GM19043 (cell line): ENCODE measurements at regions not wholly inside any gene's neighbourhood (a gene's known extent, or its start where the extent isn't known, plus 50 kb on each side); places are given as distances from the start of the nearest gene placed in this dataset.
"Not testable (repeated sequence)": the region's sequence is repeated elsewhere in the genome, so short reads cannot be mapped to it uniquely, and the experiment has no call there.

Source experiments
- ATAC-seq: cut with Tn5 transposase; IDR thresholded peaks from one replicate; pipeline ENCODE4 v1.9.1; 2021; ENCODE audit warnings: low read depth; ENCODE audit not compliant: unreplicated experiment

DNA sequence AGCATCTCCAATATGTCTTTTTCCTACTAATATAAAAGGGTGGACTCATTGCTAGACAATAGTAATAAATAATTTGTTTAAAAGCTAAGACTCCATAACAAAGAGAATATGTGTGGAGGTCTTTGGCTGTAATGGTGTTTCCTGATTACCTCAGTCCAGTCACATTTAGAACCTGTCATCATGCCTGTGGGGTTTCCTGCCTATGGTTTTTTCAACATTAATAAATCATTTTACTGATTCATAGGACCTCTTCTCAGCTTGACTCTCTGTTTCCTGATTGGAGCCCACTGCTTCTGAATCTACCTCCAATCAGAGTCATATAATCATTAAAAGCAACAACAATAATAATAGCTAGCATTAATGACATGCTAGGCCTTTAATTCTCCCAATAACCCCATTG lies 52.4 kb upstream of the GNAI1 start:
- no peak for ATAC-seq

DNA sequence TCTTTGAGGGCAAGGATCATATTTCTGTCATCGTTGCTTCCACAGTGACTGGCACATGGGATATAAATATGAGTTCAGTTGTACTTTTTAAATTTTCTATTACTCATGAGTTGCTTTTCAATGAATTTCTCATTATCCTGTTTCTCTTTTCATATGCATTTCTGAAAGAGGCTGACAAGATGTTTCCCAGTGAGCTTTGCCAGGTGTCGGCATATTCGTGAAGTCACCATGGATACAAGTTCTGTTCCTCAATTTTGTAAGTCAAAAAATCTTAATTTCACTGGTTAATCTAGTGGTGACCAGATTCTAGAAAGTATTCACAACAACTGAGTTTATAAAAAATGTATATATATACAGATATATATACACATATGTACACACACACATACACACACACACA lies 55.7 kb upstream of the GNAI1 start:
- no peak for ATAC-seq

DNA sequence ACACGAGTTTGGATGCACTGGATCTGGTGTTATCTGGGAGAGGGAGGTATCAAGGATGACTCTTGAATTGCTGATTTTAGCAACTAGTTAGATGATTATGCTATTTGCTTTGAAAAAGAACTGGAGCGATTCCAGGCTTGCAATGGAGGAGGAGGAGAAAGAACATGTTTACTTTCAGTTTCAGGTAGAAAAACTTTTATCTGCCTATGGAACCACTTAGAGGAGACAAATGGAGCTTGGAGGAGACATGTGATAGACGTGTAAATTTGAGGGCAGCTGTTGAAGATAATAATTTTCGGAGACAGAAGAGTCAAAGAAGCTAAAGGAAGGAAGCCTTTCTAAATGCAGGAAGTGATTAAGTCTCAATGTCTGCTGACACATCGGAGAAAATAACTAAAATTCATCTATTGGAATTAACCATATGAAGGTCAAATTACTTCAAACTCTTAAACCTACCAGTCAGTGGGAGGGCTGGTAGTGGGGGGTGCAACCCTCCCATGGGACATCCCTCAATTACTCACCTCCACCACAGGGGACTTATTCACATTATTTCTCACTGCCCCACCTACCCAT lies 56.4 kb upstream of the GNAI1 start:
- no peak for ATAC-seq

DNA sequence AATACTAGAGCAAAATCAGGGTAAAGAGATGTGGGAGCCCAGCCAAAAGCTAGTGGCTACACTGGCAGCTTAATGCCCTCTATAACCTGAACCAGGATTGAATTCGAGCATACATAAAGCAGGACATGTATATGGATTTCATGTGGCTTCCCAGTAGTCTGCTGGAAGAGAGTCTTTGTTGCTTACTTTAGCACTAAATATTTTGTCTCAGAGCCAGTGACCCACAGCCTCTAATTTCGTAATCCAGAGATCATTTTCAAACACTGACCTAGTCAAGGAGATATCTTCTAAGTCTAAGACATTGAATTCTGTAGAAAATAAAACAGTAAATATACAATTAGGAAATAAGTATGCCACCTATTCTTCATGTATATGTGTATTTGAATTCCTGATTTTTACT lies 64.2 kb upstream of the GNAI1 start:
- no peak for ATAC-seq

- no peak for ATAC-seq
Measured at GRCh38 chr7:80066639-80067038, 68.0 kb upstream of the GNAI1 start.

DNA sequence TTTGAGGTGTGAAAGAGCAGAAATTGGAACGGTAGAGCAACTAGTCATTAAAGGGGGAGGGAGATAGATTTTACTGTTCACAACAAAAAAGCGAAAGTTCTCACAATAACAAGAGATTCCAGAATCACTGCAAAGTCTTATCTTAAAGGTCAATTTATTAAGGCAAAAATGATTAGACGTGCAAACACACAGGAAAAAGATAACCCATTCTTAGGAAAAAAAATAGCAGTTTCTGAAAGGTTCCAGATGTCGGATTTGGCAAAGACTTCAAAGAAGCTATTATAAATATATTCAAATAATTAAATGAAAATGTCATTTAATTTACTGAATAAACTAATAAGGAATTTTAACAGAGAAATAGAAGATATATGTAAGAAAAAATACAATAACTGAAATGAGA lies 70.8 kb upstream of the GNAI1 start:
- no peak for ATAC-seq

GRCh38 chr7:80060218-80060806 lies 74.3 kb upstream of the GNAI1 start:
- ATAC-seq: no peak

- ATAC-seq: no peak
Measured at GRCh38 chr7:80057488-80057887, 77.1 kb upstream of the GNAI1 start.

- no peak for ATAC-seq
Measured at GRCh38 chr7:80054356-80054755, 80.3 kb upstream of the GNAI1 start.

GRCh38 chr7:80053124-80053523 lies 81.5 kb upstream of the GNAI1 start:
- no peak for ATAC-seq

- ATAC-seq: no peak
Measured at GRCh38 chr7:80047856-80048459, 86.7 kb upstream of the GNAI1 start.

- ATAC-seq: no peak
Measured at GRCh38 chr7:80047032-80047431, 87.6 kb upstream of the GNAI1 start.

- ATAC-seq: no peak
Measured at GRCh38 chr7:80044796-80045195, 89.8 kb upstream of the GNAI1 start.

GRCh38 chr7:80040752-80041151 lies 93.9 kb upstream of the GNAI1 start:
- ATAC-seq: no peak

DNA sequence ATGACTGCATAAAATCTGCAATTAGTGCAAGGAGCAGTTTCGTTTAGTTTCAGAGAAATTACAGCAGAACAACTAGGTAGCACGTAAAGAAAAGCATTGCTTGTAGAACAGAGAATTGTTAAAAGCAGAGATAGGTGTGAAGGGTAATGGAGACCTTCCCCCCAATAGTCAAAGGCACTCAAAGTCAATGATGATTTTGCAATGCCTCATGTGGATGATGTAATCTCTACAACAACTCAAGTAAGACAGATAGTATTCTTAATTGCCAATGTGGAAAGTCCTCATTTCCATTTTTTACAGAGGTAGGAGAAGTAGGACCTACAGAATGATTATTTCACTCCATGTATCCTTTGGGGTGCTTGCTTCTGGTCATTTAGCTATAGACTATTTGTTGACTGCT lies 94.3 kb upstream of the GNAI1 start:
- ATAC-seq: no peak

DNA sequence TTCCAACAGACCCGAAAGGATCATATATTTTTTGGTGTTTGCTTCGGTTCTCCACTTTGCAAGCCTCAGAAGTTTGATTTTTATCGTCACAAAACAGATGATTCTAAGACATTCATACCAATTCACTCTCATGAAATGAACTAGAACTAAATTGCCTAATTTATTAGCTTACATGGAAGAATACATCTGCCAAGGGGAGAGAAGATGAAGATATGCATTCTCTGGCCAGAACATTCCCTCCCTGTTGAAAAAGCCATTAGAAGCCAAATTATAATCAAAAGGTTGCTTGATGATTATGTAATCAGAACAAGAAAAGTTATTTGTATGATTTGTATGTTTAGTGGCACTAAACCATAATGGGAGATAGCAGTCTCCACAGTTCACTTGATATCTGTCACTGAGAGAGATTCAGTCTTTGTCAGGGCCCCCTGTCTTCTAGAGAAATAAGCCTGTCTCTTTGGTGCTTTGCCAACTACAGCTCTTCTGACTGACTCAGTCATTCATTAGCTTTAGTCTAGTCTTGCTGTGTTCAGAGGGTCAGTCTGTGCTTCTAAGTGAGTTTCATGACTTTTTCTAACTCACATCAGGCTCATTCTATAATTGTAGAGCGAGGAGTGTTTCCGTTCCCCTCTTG lies 95.3 kb upstream of the GNAI1 start:
- ATAC-seq: no peak

DNA sequence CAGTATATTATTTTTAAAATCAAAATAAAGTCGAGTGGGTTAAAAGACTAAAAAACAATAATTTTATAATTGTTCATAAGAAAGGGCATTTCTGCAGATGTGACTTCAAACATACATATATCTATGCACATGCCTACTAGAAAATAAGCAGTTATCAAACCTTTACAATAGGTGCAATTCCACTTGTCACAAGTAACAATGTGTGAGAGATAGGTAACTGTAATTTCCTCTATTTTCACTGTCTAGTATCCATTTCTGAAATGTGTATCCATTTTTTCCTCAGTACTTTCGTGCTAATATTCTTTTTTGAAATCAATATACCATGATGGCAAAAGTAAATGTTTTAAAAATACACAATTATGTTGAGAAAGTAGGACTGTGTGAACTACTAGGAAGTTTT lies 96.9 kb upstream of the GNAI1 start:
- no peak for ATAC-seq

- ATAC-seq: no peak
Measured at GRCh38 chr7:80036107-80036506, 98.5 kb upstream of the GNAI1 start.

- no peak for ATAC-seq
Measured at GRCh38 chr7:80028717-80029116, 105.9 kb upstream of the GNAI1 start.

- no peak for ATAC-seq
Measured at GRCh38 chr7:80027611-80028173, 106.9 kb upstream of the GNAI1 start.

DNA sequence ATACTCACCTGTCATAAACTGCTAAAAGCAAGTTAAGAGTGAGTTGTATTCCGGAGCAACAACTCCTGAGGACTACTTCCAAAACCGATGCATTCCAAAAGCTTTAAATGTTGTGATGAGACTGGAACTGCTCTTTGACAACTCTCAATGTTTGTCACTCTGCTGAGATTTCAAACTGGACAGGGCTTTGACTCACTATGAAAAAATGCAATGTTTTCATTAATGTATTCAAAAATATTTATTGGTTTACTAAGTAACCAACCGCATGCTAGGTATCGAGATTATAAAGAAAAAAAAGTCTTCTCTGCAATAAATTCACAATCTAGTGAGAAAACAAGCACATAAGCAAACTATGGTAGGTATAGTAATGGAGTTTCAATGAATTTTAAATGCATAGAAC lies 107.9 kb upstream of the GNAI1 start:
- ATAC-seq: no peak

- not testable (repeated sequence) for ATAC-seq
Measured at GRCh38 chr7:80020277-80020676, 114.4 kb upstream of the GNAI1 start.
